B cell (primary cell): ENCODE measurements at regions not wholly inside any gene's neighbourhood (a gene's known extent, or its start where the extent isn't known, plus 50 kb on each side); places are given as distances from the start of the nearest gene placed in this dataset.

Source experiments
- ATAC-seq: fragments of 200-7000 bp; cut with Tn5 transposase; one replicate; pipeline ENCODE4 v1.10.0; 2021; ENCODE audit warnings: low read depth, mild to moderate bottlenecking, moderate number of reproducible peaks, moderate library complexity
- CTCF ChIA-PET: fragments of 350-600 bp; sonication (Branson Sonifier 250); formaldehyde crosslinking; loops from one replicate; lab custom pipeline; 2021; ENCODE audit warnings: antibody characterized with exemption, inconsistent platforms; lab: Charles Lee
- POLR2A ChIA-PET: fragments of 350-600 bp; sonication (Branson Sonifier 250); formaldehyde crosslinking; loops from one replicate; lab custom pipeline; 2021; ENCODE audit warnings: antibody characterized with exemption; lab: Charles Lee
- DNase-seq: peaks from one replicate; pipeline ENCODE4 v3.0.0; 2013
- H2AFZ ChIP-seq: 2 replicates; pipeline ENCODE4 v1.6.1; 2012; ENCODE audit warnings: mild to moderate bottlenecking, low read depth, low read length; ENCODE audit not compliant: insufficient read depth, poor library complexity, severe bottlenecking
- H3K27ac ChIP-seq, 2 donors: 1 replicate in 1 of 2; 2 replicates in 1 of 2; pipeline ENCODE4 v1.5.1; 2012 to 2013; ENCODE audit warnings: low read length in 2 of 2, mild to moderate bottlenecking in 2 of 2, moderate library complexity in 1 of 2
- H3K27me3 ChIP-seq, 4 experiments: fragments of 200-600 bp in 1 of 4; sonication (generic) in 1 of 4; replicated peaks in 1 of 4; 1 replicate in 2 of 4; 2 replicates in 2 of 4; pipeline versions ENCODE4 v1.6.1 to v1.7.0; 2013 to 2016; ENCODE audit warnings: low read length in 3 of 4, mild to moderate bottlenecking in 2 of 4, mixed read lengths in 1 of 4, moderate library complexity in 1 of 4; ENCODE audit not compliant: insufficient read depth in 4 of 4, control insufficient read depth in 3 of 4; ENCODE audit errors: control extremely low read depth in 1 of 4
- H3K36me3 ChIP-seq, 2 experiments: replicated peaks in 1 of 2; 1 replicate in 1 of 2; 2 replicates in 1 of 2; pipeline versions ENCODE4 v1.6.1 to v1.7.1; 2013; ENCODE audit warnings: low read length in 1 of 2; ENCODE audit not compliant: insufficient read depth in 2 of 2, control insufficient read depth in 1 of 2; ENCODE audit errors: control extremely low read depth in 1 of 2, extremely low read depth in 1 of 2
- H3K4me1 ChIP-seq, 2 donors: fragments of 200-600 bp in 1 of 2; sonication (generic) in 1 of 2; 1 replicate in 1 of 2; 2 replicates in 1 of 2; pipeline versions ENCODE4 v1.5.1 to v1.6.1; 2013 to 2017; ENCODE audit warnings: low read length in 2 of 2; ENCODE audit not compliant: control insufficient read depth in 2 of 2, insufficient read depth in 2 of 2
- H3K4me2 ChIP-seq: replicated peaks from 2 replicates; pipeline ENCODE3; 2012; ENCODE audit warnings: mild to moderate bottlenecking, low read depth, low read length; ENCODE audit not compliant: poor library complexity, severe bottlenecking
- H3K4me3 ChIP-seq, 5 experiments: fragments of 200-600 bp in 1 of 5; sonication (generic) in 1 of 5; 1 replicate in 3 of 5; 2 replicates in 2 of 5; pipeline versions ENCODE4 v1.5.1 to v1.7.0; 2011 to 2016; ENCODE audit warnings: low read length in 4 of 5, mild to moderate bottlenecking in 4 of 5, low read depth in 2 of 5, control low read depth in 1 of 5, moderate library complexity in 1 of 5; ENCODE audit not compliant: insufficient read depth in 1 of 5; ENCODE audit errors: control extremely low read depth in 1 of 5, extremely low read depth in 1 of 5
- H3K79me2 ChIP-seq: fragments of 200-600 bp; sonication (generic); one replicate; pipeline ENCODE4 v1.6.0; 2016; ENCODE audit warnings: low read length; ENCODE audit not compliant: control insufficient read depth, insufficient read depth
- H3K9ac ChIP-seq: fragments of 200-600 bp; sonication (generic); 2 replicates; pipeline ENCODE4 v1.6.1; 2017; ENCODE audit warnings: mild to moderate bottlenecking, low read length, moderate library complexity
- H3K9me3 ChIP-seq, 3 donors: one replicate each; pipeline versions ENCODE4 v1.6.1 to v1.7.1; 2013; ENCODE audit warnings: low read length in 2 of 3; ENCODE audit not compliant: control insufficient read depth in 2 of 3, insufficient read depth in 1 of 3; ENCODE audit errors: control extremely low read depth in 1 of 3
- H4K20me1 ChIP-seq: 2 replicates; pipeline ENCODE4 v1.6.0; 2012; ENCODE audit warnings: mild to moderate bottlenecking, low read length; ENCODE audit not compliant: insufficient read depth, control insufficient read depth, poor library complexity, severe bottlenecking
- H3K27ac Mint-ChIP-seq: one replicate; pipeline ENCODE4 v1.8.0; 2021; ENCODE audit warnings: mixed read lengths
- H3K27me3 Mint-ChIP-seq: one replicate; pipeline ENCODE4 v1.8.0; 2021; ENCODE audit warnings: mixed read lengths
- H3K4me1 Mint-ChIP-seq: one replicate; pipeline ENCODE4 v1.8.0; 2021; ENCODE audit warnings: mixed read lengths
- H3K4me3 Mint-ChIP-seq: one replicate; pipeline ENCODE4 v1.8.0; 2021; ENCODE audit warnings: mixed read lengths
- H3K9me3 Mint-ChIP-seq: one replicate; pipeline ENCODE4 v1.8.0; 2022; ENCODE audit warnings: mixed read lengths; ENCODE audit not compliant: insufficient read depth
- CTCF ChIP-seq: fragments of 200-600 bp; IDR thresholded peaks from one replicate; pipeline ENCODE4 v1.8.0; 2022; ENCODE audit warnings: antibody characterized with exemption, mild to moderate bottlenecking
- EZH2 ChIP-seq: IDR thresholded peaks from 2 replicates; pipeline ENCODE4 v1.6.1; 2012; ENCODE audit warnings: borderline replicate concordance, low read depth, mild to moderate bottlenecking, moderate library complexity, low read length; ENCODE audit not compliant: insufficient read depth, poor library complexity, severe bottlenecking
- WGBS: methylation state at CpG from one replicate; pipeline ENCODE4 v1.1.5; 2013; ENCODE audit warnings: missing lambda C conversion rate; ENCODE audit not compliant: insufficient coverage; 5-methylcytosine and 5-hydroxymethylcytosine counted together
- intact Hi-C: fragments of 100-400 bp; cut with micrococcal nuclease; formaldehyde crosslinking; loops from one replicate; pipeline ENCODE4 v1.10.0; 2022

- ATAC-seq (no peak), DNase-seq (no peak)
- no peaks in the 10 kb centered on the region for H4K20me1 ChIP-seq
- TF ChIP-seq CTCF (no peak), EZH2 (no peak)
- Mint-ChIP-seq H3K4me1 (no peaks in the 10 kb centered on the region), H3K4me3 (no peak overlapping the region), H3K27ac (no peak overlapping the region), H3K27me3 (no peaks in the 10 kb centered on the region), H3K9me3 (peaks cover 3% of the 10 kb centered on the region)
- H3K4me3 ChIP-seq = no peak overlapping the region
- no peaks in the 10 kb centered on the region for H3K27me3 ChIP-seq
- ChIA-PET POLR2A (no interaction called here), CTCF (no interaction called here)
- H3K36me3 ChIP-seq = no peaks in the 10 kb centered on the region
- no peaks in the 10 kb centered on the region for H3K79me2 ChIP-seq
- intact Hi-C loops = no loop called here
- H3K9me3 ChIP-seq = peaks cover 0 to 3% (median 0%) of the 10 kb centered on the region in 3 donors
- 100% methylated on average over 2 of the region's 4 CpGs for WGBS
- no peak overlapping the region for H3K9ac ChIP-seq
- H3K4me2 ChIP-seq = no peak overlapping the region
- no peak overlapping the region for H3K27ac ChIP-seq
- H2AFZ ChIP-seq = no peak overlapping the region
- H3K4me1 ChIP-seq = no peaks in the 10 kb centered on the region
Observed at GRCh38 chr3:176692966-176693785, 504.1 kb downstream of the TBL1XR1 start.

GRCh38 chr3:176692199-176692965, 504.9 kb downstream of the TBL1XR1 start:
- Histone ChIP-seq H3K79me2 (no peaks in the 10 kb centered on the region), H4K20me1 (no peaks in the 10 kb centered on the region), H3K4me1 (no peaks in the 10 kb centered on the region), H3K36me3 (no peaks in the 10 kb centered on the region), H3K9ac (no peak overlapping the region), H3K4me2 (no peak overlapping the region), H3K27me3 (no peaks in the 10 kb centered on the region), H3K9me3 (peaks cover 0 to 2% (median 0%) of the 10 kb centered on the region in 3 donors), H2AFZ (no peak overlapping the region), H3K27ac (no peak overlapping the region), H3K4me3 (no peak overlapping the region)
- Mint-ChIP-seq H3K4me1 (no peaks in the 10 kb centered on the region), H3K27ac (no peak overlapping the region), H3K4me3 (no peak overlapping the region), H3K27me3 (no peaks in the 10 kb centered on the region), H3K9me3 (peaks cover 3% of the 10 kb centered on the region)
- ATAC-seq = no peak
- WGBS = 88% methylated on average over 6 of the region's 8 CpGs
- ChIA-PET CTCF (no interaction called here), POLR2A (no interaction called here)
- intact Hi-C loops = no loop called here
- DNase-seq = no peak
- TF ChIP-seq CTCF (no peak), EZH2 (no peak)
